Stomach smooth muscle (tissue), 2 donors: ENCODE measurements at regions not wholly inside any gene's neighbourhood (a gene's known extent, or its start where the extent isn't known, plus 50 kb on each side); places are given as distances from the start of the nearest gene placed in this dataset.

Experiments used
- H3K27ac ChIP-seq: one replicate; pipeline ENCODE4 v1.7.0; 2013; ENCODE audit warnings: mild to moderate bottlenecking, low read length, inconsistent platforms
- H3K27me3 ChIP-seq, 2 donors: one replicate each; pipeline ENCODE4 v1.7.0; 2013; ENCODE audit warnings: low read length in 2 of 2; ENCODE audit not compliant: insufficient read depth in 2 of 2, control insufficient read depth in 1 of 2
- H3K36me3 ChIP-seq, 2 donors: one replicate each; pipeline ENCODE4 v1.7.0; 2013; ENCODE audit warnings: low read length in 2 of 2; ENCODE audit not compliant: control insufficient read depth in 2 of 2, insufficient read depth in 2 of 2
- H3K4me1 ChIP-seq: one replicate; pipeline ENCODE4 v1.7.0; 2013; ENCODE audit warnings: low read length; ENCODE audit not compliant: control insufficient read depth, insufficient read depth
- H3K4me3 ChIP-seq, 2 donors: one replicate each; pipeline ENCODE4 v1.7.0; 2013; ENCODE audit warnings: low read length in 2 of 2
- H3K9ac ChIP-seq, 2 donors: one replicate each; pipeline ENCODE4 v1.7.0; 2013; ENCODE audit warnings: low read length in 2 of 2, mild to moderate bottlenecking in 1 of 2
- H3K9me3 ChIP-seq, 2 donors: one replicate each; pipeline ENCODE4 v1.7.0; 2013; ENCODE audit warnings: low read length in 2 of 2; ENCODE audit not compliant: control insufficient read depth in 2 of 2
- donor health status: healthy.
- donor health status: Pancreatic carcinoma.

DNA sequence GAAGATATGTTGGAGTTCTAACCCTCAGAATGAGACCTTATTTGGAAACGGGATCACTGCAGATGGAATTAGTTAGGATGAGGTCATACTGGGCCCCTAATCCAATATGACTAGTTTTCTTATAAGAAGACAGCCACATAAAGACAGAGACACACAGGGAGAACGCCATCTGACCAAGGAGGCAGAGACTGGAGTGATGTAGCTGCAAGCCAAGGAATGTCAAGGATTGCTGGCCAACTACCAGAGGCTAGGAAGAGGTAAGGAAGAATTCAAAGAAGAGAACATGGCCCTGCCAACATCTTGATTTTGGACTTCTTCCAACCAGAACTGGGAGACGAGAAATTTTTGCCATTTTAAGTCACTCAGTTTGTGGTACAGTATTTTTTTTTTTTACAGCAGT lies 152.8 kb upstream of the DIPK2B start:
- H3K9me3 ChIP-seq: peaks cover 0 to 6% of the 10 kb centered on the region in 2 donors

DNA sequence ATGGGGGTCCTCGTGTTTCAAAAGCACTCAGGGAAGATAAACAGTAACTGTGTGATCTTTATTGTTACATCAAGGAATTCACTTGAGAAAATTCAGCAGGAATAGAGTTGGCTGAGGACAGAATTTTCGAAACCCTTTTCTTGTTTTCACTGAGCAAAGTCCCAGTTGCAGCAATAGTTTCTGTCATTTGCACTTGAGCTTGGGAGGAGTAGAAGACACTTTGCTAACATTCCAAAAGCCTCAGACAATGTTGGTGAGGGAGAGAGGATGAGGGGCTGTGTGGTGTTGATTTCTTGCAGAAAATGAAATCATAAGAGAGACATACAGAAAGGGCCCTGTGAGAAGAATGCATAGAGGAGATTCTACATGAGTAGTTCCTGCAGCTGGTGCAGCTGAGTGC lies 151.9 kb upstream of the DIPK2B start:
- H3K27me3 ChIP-seq: peaks cover 0 to 4% of the 10 kb centered on the region in 2 donors
- no peak overlapping the region for H3K27ac ChIP-seq
- H3K36me3 ChIP-seq: no peaks in the 10 kb centered on the region
- H3K4me1 ChIP-seq: no peaks in the 10 kb centered on the region
- H3K9me3 ChIP-seq: peaks cover 0 to 6% of the 10 kb centered on the region in 2 donors
- no peak overlapping the region for H3K4me3 ChIP-seq
- no peak overlapping the region for H3K9ac ChIP-seq

More for the DNA sequence above, 152.8 kb upstream of the DIPK2B start:
- H3K9ac ChIP-seq: no peak overlapping the region
- peaks cover 0 to 4% of the 10 kb centered on the region in 2 donors for H3K27me3 ChIP-seq
- no peaks in the 10 kb centered on the region for H3K4me1 ChIP-seq
- no peak overlapping the region for H3K4me3 ChIP-seq
- H3K36me3 ChIP-seq: no peaks in the 10 kb centered on the region
- no peak overlapping the region for H3K27ac ChIP-seq

DNA sequence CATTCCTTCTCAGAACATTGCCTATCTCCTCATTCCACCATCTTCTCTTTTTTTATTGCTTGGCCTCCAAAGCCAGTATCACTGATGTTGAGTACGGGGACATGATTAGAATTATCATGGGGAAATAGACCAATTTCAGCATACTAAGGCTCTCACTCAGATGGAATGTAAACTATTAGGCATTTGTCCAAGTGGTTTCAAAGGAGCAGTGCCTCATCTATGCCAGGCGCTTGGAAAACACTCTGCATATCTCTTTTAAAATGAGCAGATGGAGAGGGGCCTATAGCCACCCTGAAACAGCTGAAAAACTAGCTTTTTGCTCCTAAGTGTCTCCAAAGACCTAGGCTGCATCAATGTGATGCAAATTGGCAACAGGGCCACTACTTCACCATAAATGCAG lies 150.8 kb upstream of the DIPK2B start:
- no peaks in the 10 kb centered on the region for H3K4me1 ChIP-seq
- H3K9ac ChIP-seq: no peak overlapping the region

DNA sequence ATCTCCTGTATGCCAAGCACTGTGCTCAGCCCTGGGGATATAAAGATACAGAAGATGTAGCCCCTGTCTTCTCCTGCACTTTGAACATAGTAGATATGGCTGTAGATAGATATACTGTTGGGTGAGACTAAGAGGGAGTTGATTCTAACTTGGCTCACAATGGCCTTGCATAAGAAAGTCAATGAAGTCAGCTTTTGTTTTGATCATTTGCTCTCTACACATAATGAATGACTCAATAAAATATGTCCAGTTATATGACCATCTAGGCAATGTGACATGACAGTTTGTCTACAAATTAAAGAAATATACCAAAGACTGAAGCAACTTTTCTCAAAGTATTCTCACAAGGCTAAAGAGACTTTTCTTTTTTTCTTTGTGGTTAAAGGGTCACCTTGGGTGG lies 147.6 kb upstream of the DIPK2B start:
- Histone ChIP-seq H3K4me1 (no peaks in the 10 kb centered on the region), H3K9ac (no peak overlapping the region), H3K36me3 (no peaks in the 10 kb centered on the region), H3K27me3 (peaks cover 0 to 4% of the 10 kb centered on the region in 2 donors), H3K27ac (no peak overlapping the region), H3K9me3 (peaks cover 0 to 9% of the 10 kb centered on the region in 2 donors), H3K4me3 (no peak overlapping the region)

More for the DNA sequence above, 150.8 kb upstream of the DIPK2B start:
- Histone ChIP-seq H3K27ac (no peak overlapping the region), H3K27me3 (peaks cover 0 to 4% of the 10 kb centered on the region in 2 donors), H3K4me3 (no peak overlapping the region), H3K9me3 (peaks cover 0 to 6% of the 10 kb centered on the region in 2 donors), H3K36me3 (no peaks in the 10 kb centered on the region)

DNA sequence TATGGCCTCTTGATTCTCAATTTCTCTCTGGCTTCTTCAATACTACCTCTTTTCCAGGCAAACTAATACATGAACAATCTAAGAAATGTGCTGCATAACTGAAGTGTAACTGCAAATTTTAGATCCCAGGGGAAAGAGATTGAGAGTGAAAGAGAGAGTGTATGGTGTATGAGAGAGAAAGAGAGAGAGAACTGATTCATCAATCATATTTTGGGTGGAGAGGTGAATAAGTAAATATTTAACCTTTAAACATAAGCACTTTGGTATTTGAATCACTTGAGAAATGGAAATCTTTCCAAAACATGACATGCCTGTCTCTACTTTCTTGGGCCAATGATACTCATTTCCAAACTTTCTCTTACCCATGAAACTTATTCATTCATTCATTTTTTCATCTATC lies 147.2 kb upstream of the DIPK2B start:
- Histone ChIP-seq H3K27me3 (peaks cover 0 to 4% of the 10 kb centered on the region in 2 donors), H3K36me3 (no peaks in the 10 kb centered on the region), H3K4me3 (no peak overlapping the region), H3K9me3 (peaks cover 0 to 9% of the 10 kb centered on the region in 2 donors), H3K4me1 (no peaks in the 10 kb centered on the region), H3K9ac (no peak overlapping the region), H3K27ac (no peak overlapping the region)

DNA sequence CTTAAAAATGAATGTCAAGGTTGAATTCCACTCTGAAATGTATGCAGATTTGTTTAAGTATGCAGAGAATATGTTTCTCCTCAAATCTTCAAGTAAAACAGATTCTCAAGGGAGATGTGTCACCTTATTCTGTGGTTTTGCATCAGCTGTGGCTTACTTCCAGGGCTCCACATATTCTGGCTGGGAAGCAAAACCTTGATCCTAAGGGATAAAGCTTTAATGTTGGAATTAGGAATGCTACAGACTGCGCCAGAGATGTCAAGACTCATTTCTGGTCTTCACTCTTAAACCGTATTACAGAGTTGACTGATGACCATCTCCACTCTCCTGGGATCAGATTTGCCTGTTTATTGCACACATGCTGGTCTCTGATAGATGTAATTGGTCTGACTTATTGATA lies 143.9 kb upstream of the DIPK2B start:
- no peak overlapping the region for H3K9ac ChIP-seq
- H3K36me3 ChIP-seq: no peaks in the 10 kb centered on the region
- H3K9me3 ChIP-seq: peaks cover 0 to 8% of the 10 kb centered on the region in 2 donors
- H3K27me3 ChIP-seq: no peaks in the 10 kb centered on the region
- H3K27ac ChIP-seq: no peak overlapping the region
- H3K4me1 ChIP-seq: no peaks in the 10 kb centered on the region
- H3K4me3 ChIP-seq: no peak overlapping the region

- Histone ChIP-seq H3K27me3 (peaks cover 0 to 6% of the 10 kb centered on the region in 2 donors), H3K27ac (no peak overlapping the region), H3K36me3 (no peaks in the 10 kb centered on the region), H3K4me1 (no peaks in the 10 kb centered on the region), H3K4me3 (no peak overlapping the region), H3K9ac (no peak overlapping the region), H3K9me3 (no peaks in the 10 kb centered on the region)
These were observed 128.5 kb upstream of the DIPK2B start for GRCh38 chrX:45329217-45329616.

GRCh38 chrX:45324941-45325340 lies 124.3 kb upstream of the DIPK2B start:
- Histone ChIP-seq H3K4me3 (no peak overlapping the region), H3K27ac (no peak overlapping the region), H3K27me3 (peaks cover 0 to 8% of the 10 kb centered on the region in 2 donors), H3K9ac (no peak overlapping the region), H3K4me1 (no peaks in the 10 kb centered on the region), H3K36me3 (no peaks in the 10 kb centered on the region), H3K9me3 (no peaks in the 10 kb centered on the region)

DNA sequence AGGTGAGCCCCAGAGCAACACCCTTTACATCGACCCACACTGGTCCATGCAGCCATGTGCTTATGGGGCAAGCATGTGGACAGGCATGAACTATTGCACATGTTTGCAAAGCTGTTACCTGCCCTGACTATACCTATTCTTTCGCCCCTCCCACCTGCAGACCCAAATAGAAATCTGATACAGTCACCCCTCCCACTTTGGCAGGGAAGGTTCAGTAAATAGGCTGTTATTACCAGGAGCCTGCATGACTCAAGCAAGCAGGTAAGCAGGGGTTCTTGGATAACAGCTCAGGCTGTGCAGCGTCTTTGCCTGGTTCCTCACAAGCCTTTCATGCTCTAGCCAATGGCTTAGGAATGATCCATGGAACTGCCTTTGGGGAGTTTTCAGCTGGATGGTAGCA lies 122.7 kb upstream of the DIPK2B start:
- Histone ChIP-seq H3K27me3 (peaks cover 0 to 13% of the 10 kb centered on the region in 2 donors), H3K4me1 (no peaks in the 10 kb centered on the region), H3K9ac (no peak overlapping the region), H3K36me3 (no peaks in the 10 kb centered on the region), H3K27ac (no peak overlapping the region), H3K4me3 (no peak overlapping the region), H3K9me3 (no peaks in the 10 kb centered on the region)

DNA sequence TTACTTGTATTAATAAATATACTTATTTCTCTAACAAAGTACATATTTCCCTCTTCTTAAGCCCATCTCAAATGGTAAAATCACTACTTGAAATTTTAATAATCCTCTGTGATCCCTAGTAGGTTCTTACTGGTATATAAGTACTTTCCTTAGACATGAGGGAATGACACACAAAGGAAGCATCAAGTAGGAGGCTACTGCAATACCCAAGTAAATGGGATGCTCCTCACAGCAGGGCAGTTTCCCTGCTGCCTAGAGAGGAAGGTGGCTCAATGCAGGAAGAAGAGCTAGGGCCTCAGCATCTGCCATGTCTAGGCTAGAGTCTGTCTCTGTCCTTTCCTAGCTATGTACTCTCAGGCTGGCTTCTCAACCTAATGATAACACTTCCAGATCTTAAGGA lies 122.1 kb upstream of the DIPK2B start:
- H3K27me3 ChIP-seq: peaks cover 0 to 13% of the 10 kb centered on the region in 2 donors
- H3K9me3 ChIP-seq: no peaks in the 10 kb centered on the region
- H3K9ac ChIP-seq: no peak overlapping the region
- H3K36me3 ChIP-seq: no peaks in the 10 kb centered on the region
- no peak overlapping the region for H3K27ac ChIP-seq
- H3K4me3 ChIP-seq: no peak overlapping the region
- no peaks in the 10 kb centered on the region for H3K4me1 ChIP-seq

- Histone ChIP-seq H3K9ac (no peak overlapping the region), H3K36me3 (no peaks in the 10 kb centered on the region), H3K27ac (no peak overlapping the region), H3K27me3 (peaks cover 0 to 11% of the 10 kb centered on the region in 2 donors), H3K4me1 (no peaks in the 10 kb centered on the region), H3K4me3 (no peak overlapping the region), H3K9me3 (no peaks in the 10 kb centered on the region)
These were observed 121.7 kb upstream of the DIPK2B start for GRCh38 chrX:45322382-45322781.
